ENCODE measurements at regions not wholly inside any gene's neighbourhood (a gene's known extent, or its start where the extent isn't known, plus 50 kb on each side); places are given as distances from the start of the nearest gene placed in this dataset.
"Not testable (repeated sequence)": the region's sequence is repeated elsewhere in the genome, so short reads cannot be mapped to it uniquely, and the experiment has no call there.

GRCh38 chr3:135393898-135394525, 571.5 kb upstream of the PPP2R3A start:
- no peak for DNase-seq (ENCODE audit: low read depth in 2 of 2)

DNA sequence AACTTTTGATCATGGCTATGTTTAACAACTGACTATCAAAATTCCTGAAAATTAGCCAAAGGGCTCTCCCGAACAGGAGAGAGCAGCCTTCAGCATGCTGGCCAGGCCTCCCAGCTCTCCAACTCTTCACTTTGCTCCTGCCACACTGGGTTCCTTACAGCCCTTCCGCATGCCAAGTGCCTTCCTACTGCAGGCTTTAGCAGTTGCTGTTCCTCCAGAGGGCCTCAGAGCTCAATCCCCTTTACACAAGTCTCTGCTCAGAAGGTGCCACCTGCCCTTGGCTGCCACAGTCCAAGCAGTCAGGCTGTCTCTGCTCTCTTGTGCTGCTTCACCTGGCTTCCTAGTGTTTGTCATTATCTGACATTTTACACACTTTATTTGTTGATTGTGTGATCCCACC, 553.1 kb upstream of the PPP2R3A start:
- no peak for DNase-seq (ENCODE audit: low read depth in 2 of 2)

DNA sequence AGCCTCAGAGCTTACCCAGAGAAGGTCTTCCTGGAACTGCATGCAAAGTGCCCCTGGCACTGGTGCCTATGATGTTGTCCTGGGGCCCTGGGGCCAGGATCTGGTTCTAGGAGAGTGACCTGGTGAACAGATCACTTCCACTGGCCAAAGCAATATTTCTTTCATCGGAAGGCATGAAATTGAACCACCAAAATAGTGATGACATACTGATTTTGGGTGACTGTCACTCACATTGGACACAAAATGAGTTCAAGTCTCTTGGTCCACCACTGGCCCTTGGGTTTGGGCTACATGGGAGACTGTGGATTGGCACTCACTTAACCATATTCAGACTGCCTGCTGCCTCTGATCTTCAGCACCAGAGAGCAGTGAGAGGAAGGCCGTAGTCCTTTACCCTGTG, 549.3 kb upstream of the PPP2R3A start:
- DNase-seq (ENCODE audit: low read depth in 2 of 2), result no peak

GRCh38 chr3:135419155-135419554, 546.4 kb upstream of the PPP2R3A start:
- no peak for DNase-seq (ENCODE audit: low read depth in 2 of 2)

- no peak for DNase-seq (ENCODE audit: low read depth in 2 of 2)
Observed at GRCh38 chr3:135426508-135426907, 539.0 kb upstream of the PPP2R3A start.

- DNase-seq (ENCODE audit: low read depth in 2 of 2), result no peak
Observed at GRCh38 chr3:135432402-135432801, 533.1 kb upstream of the PPP2R3A start.

DNA sequence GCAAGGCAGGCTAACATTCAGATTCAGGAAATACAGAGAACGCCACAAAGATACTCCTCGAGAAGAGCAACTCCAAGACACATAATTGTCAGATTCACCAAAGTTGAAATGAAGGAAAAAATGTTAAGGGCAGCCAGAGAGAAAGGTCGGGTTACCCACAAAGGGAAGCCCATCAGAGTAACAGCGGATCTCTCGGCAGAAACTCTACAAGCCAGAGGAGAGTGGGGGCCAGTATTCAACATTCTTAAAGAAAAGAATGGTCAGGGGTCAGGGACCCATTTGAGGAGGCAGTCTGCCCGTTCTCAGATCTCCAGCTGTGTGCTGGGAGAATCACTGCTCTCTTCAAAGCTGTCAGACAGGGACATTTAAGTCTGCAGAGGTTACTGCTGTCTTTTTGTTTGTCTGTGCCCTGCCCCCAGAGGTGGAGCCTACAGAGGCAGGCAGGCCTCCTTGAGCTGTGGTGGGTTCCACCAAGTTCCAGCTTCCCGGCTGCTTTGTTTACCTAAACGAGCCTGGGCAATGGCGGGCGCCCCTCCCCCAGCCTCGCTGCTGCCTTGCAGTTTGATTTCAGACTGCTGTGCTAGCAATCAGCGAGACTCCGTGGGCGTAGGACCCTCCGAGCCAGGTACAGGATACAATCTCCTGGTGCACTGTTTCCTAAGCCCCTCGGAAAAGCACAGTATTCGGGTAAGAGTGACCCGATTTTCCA, 526.5 kb upstream of the PPP2R3A start:
- DNase-seq (ENCODE audit: low read depth in 2 of 2), result not testable (repeated sequence)

DNA sequence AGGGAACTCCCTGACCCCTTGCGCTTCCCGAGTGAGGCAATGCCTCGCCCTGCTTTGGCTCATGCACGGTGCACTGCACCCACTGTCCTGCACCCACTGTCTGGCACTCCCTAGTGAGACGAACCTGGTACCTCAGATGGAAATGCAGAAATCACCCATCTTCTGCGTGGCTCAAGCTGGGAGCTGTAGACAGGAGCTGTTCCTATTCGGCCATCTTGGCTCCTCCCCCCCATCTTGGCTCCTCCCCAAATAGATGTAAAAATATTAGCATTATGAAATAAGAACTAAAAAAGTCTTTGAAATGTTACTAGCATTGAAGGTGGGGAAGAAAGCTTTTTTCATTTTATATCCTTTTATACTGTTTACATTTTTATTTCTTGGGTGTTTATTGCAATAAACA, 525.9 kb upstream of the PPP2R3A start:
- not testable (repeated sequence) for DNase-seq (ENCODE audit: low read depth in 2 of 2)

DNA sequence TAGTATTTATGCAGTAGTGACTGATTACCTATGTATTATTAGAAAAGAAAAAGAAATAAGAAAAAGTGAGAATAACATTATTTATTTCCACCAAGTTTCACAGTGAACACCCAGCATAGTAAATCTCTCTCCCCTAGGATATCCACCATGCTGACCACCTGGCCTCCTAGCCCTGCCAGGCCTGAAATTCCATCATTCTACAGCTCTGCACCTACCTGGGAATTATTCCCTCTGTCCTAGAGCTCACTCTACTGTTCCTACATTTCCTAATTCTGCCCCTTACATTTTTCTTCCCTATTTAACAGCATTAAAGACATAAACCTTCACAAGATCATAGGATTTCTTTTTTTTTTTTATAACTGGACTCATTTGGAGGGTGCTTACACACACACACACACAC, 525.3 kb upstream of the PPP2R3A start:
- DNase-seq (ENCODE audit: low read depth in 2 of 2), result no peak

DNA sequence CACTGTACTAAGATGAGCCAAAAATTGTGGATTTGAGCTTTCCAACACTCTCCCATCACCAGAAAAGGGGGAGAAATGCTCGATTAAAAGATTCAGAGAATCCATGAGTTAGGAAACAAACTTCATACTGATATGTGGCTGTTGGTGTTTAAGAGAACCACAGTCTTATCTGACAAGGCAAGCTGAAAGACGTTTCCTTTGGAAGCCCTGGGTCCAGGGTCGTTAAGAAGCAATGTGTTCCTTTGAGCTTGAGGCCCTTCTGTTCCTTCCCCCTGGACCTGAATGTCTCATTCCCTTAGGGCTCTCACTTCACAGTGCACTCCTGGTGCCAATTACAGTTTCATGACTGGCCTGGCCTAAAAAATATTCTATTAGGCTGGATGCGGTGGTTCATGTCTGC, 524.8 kb upstream of the PPP2R3A start:
- DNase-seq (ENCODE audit: low read depth in 2 of 2), result no peak

- DNase-seq (ENCODE audit: low read depth in 2 of 2), result no peak
Observed at GRCh38 chr3:135444058-135444457, 521.5 kb upstream of the PPP2R3A start.

DNA sequence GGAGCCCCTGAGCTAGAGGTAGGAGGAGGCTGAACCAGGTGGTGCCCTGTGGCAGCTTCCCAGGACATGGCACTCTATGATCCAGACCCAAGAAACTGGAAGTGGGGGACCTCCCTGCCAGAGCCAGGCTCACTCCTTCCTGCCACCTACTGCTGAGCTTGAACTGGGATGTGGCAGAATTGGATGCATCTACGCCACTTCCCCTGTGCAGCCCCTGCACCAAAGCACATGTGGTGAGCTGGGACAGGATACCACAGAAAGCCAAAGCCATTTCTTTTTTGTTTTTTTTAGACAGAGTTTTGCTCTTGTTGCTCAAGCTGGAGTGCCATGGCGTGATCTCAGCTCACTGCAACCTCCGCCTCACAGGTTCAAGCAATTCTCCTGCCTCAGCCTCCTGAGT, 518.0 kb upstream of the PPP2R3A start:
- DNase-seq (ENCODE audit: low read depth in 2 of 2), result no peak

DNA sequence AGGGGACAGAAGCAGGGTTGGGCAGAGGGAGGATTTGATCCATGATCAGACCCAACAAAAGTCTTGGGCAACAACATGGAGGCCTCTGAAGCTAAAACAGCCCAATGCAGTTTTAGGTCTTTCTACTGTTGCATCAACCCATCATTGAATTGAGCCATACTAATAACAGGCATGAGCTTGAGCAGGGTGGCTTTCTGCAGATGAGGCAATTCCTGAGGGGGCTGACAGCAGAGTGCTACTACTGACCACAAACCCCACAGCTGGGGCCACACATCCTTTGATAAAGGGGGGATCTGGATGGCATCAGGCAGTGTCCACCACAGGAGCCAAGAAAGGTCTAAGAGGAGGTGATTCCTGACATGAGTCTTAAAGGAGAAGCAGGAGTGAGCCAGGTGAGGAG, 517.0 kb upstream of the PPP2R3A start:
- no peak for DNase-seq (ENCODE audit: low read depth in 2 of 2)

GRCh38 chr3:135449046-135449445, 516.5 kb upstream of the PPP2R3A start:
- DNase-seq (ENCODE audit: low read depth in 2 of 2), result no peak

DNA sequence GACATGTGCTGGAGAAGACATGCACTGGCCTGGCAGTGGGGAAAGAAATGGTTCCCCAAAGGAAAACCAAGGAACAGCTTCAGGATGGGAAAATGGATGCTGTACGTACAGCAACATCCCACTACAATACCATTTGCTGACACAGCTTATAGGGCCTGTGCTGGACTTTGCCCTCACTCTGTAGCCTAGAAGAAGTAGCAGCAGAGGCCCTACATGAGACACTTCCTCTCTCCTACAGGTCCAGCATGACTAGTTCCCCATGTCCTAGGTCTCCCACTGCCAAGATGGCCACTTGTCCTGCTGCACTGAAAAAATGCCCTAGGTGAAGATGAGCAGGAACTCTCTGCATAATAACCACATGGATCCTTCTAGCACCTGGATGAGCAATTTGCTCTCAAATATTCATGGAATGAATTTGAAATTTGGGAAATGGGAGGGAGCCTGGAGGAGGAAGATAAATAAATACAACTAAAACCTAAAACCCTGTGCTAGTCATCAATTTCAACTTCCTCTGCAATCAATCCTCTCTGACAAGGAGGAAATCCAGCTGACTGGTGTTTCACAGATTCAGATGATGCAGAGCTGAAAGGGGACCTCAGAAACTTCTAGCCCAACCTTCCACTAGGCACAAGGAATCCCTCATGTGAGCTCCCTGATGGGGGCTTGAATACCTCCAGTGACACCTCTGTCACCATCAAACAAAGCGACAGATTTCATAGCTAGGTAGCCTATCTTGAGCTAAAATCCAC, 514.3 kb upstream of the PPP2R3A start:
- no peak for DNase-seq (ENCODE audit: low read depth in 2 of 2)

GRCh38 chr3:135452881-135453280, 512.6 kb upstream of the PPP2R3A start:
- no peak for DNase-seq (ENCODE audit: low read depth in 2 of 2)

DNA sequence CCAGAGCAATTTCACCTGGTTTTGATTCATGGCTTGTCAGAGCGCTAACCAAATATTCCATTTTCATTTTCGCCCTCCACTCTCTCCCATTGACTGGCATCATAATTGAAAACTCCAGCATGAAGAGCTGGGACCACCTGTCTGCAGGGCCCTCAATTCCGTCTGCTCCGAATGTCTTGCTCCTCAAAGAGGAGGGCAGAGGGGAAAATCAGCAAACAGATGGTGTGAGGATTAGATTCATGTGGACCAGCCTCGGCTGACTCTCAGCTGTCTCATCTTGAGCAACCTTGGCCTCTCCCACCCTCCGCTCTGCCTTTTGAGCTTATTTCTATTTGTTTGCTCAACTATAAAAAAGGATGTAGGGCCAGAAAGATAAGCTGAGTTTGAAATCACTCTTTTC, 512.2 kb upstream of the PPP2R3A start:
- DNase-seq (ENCODE audit: low read depth in 2 of 2), result no peak

DNA sequence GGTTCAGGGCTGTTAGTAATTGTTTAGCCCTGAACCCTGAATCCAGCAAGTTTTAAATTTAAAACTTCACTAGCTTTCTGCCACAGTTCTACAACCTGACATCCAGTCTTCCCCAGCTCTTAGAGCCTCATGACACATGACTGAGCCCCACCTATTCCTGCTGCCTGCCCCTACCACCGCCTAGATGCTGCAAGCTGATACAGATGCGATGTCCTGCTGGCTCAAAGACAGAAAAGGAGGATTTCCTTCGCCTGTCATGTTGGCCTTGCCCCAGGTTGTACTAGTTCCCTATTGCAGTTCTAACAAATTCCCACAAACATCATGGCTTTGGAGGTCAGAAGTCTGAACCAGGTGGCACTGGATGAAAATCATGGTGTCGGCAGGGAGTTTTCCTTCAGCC, 510.6 kb upstream of the PPP2R3A start:
- no peak for DNase-seq (ENCODE audit: low read depth in 2 of 2)

- no peak for DNase-seq (ENCODE audit: low read depth in 2 of 2)
Observed at GRCh38 chr3:135456108-135456790, 509.3 kb upstream of the PPP2R3A start.

DNA sequence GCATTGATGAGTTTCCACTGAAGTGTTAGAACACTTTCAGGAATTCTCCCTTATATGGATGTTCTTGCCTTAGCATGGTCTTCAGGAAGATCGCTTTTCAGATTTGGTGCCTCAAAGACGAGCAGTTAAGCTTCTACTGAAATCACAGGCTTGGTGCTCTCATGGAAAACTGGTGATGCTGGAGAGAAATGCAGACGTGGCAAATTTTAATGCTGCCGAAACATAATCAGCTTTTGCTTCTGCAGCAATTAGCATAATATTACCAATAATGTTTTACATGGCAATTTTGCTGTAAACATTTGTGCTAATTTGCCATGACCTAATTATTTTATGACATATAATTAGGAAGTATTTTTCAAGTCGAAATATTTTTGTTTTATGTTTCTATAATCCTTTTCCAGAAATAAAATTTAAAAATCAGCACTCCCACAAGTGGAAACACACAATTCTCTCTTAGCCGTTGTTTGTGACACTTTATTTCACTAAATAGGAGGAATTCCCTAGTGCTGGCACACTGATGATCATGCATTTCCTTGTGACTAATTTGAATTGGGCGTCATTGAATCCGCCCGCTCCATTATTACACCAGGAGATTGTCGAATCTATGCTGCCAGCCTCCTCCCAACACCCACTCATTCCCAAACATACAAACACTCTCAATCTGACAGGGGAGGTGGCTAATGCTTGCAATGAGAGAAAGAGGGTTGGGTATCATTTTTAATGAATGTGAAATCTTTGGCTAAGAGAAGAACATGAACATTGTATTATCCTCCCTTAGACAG, 506.8 kb upstream of the PPP2R3A start:
- DNase-seq (ENCODE audit: low read depth in 2 of 2), result no peak

DNA sequence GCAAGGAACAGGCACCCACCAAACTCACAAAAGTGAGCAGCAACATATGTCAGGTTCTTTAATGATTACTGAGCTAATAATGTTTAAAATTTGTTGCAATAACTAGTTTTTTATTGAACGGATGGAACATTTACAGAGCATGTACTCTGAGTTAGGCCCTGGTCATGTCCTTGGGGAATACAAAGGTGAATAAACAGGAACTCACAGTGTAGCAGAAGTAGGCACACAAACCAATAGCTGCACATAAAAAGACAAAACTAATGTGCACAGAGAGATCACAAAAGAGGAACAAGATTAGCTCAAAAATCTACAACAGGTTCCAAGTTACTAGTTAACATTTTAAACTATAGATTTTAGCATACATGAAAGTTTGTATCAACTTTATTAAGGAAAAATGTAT, 505.3 kb upstream of the PPP2R3A start:
- DNase-seq (ENCODE audit: low read depth in 2 of 2), result no peak

GRCh38 chr3:135471911-135472310, 493.6 kb upstream of the PPP2R3A start:
- no peak for DNase-seq (ENCODE audit: low read depth in 2 of 2)

All from stimulated activated CD8-positive, alpha-beta memory T cell treated with anti-CD3 and anti-CD28 coated beads, Interleukin-2, amount 100 ng/mL, for 1 hour (primary cell).